OCI-LY7 (cell line): ENCODE measurements at regions not wholly inside any gene's neighbourhood (a gene's known extent, or its start where the extent isn't known, plus 50 kb on each side); places are given as distances from the start of the nearest gene placed in this dataset.

Experiments
- BruUV-seq: library from RNA; stranded (reverse); fragments of 400-500 nt; replicated peaks from 2 replicates; lab custom pipeline; 2021; lab: Mats Ljungman, UMichigan
- CTCF ChIA-PET: fragments of 300-600 bp; sonication (Branson Sonifier 250); formaldehyde crosslinking; loops from one replicate; lab custom pipeline; 2022; ENCODE audit warnings: antibody characterized with exemption; ENCODE audit not compliant: unreplicated experiment; lab: Charles Lee
- POLR2A ChIA-PET: fragments of 300-600 bp; sonication (Branson Sonifier 250); formaldehyde crosslinking; loops from one replicate; lab custom pipeline; 2022; ENCODE audit warnings: antibody characterized with exemption; lab: Charles Lee
- DNase-seq: peaks from one replicate; pipeline ENCODE4 v3.0.0-alpha.2; 2015; ENCODE audit warnings: low spot score
- H2AFZ ChIP-seq: fragments of 200-600 bp; sonication (generic), shearing (Covaris generic); 2 replicates; pipeline ENCODE4 v1.6.1; 2014; ENCODE audit warnings: mild to moderate bottlenecking, antibody characterized with exemption, low read length, moderate library complexity
- H3K27ac ChIP-seq: fragments of 200-600 bp; sonication (generic); 2 replicates; pipeline ENCODE4 v1.5.1; 2014; ENCODE audit warnings: mixed run types, low read depth, mild to moderate bottlenecking, moderate library complexity, low read length, inconsistent platforms; ENCODE audit not compliant: poor library complexity, severe bottlenecking
- H3K36me3 ChIP-seq: fragments of 200-600 bp; sonication (generic); 2 replicates; pipeline ENCODE4 v1.6.1; 2014; ENCODE audit warnings: mild to moderate bottlenecking, antibody characterized with exemption, low read length, moderate library complexity, mixed read lengths; ENCODE audit not compliant: insufficient read depth
- H3K4me1 ChIP-seq: fragments of 200-600 bp; sonication (generic); 2 replicates; pipeline ENCODE4 v1.5.1; 2014; ENCODE audit warnings: mild to moderate bottlenecking, low read length; ENCODE audit not compliant: insufficient read depth, poor library complexity, severe bottlenecking
- H3K4me2 ChIP-seq: fragments of 200-600 bp; sonication (generic); 2 replicates; pipeline ENCODE4 v1.6.1; 2014; ENCODE audit warnings: mild to moderate bottlenecking, low read length
- H3K4me3 ChIP-seq: fragments of 200-600 bp; sonication (generic); 2 replicates; pipeline ENCODE4 v1.5.1; 2014; ENCODE audit warnings: mild to moderate bottlenecking, low read depth, low read length; ENCODE audit not compliant: poor library complexity, severe bottlenecking
- H3K79me2 ChIP-seq: fragments of 200-600 bp; sonication (generic); 2 replicates; pipeline ENCODE4 v1.6.1; 2016; ENCODE audit warnings: low read depth, mild to moderate bottlenecking, low read length, moderate library complexity, mixed read lengths; ENCODE audit not compliant: insufficient read depth
- H3K9me2 ChIP-seq: fragments of 200-600 bp; sonication (generic); 2 replicates; pipeline ENCODE4 v1.6.1; 2016; ENCODE audit warnings: mild to moderate bottlenecking, low read length, mixed read lengths; ENCODE audit not compliant: insufficient read depth
- H3K9me3 ChIP-seq: fragments of 200-600 bp; sonication (generic); 2 replicates; pipeline ENCODE4 v1.6.1; 2014; ENCODE audit warnings: mild to moderate bottlenecking, mixed run types, low read length, mixed read lengths
- H4K20me1 ChIP-seq: fragments of 200-600 bp; sonication (generic); 2 replicates; pipeline ENCODE4 v1.6.1; 2014; ENCODE audit warnings: mild to moderate bottlenecking, antibody characterized with exemption, low read length, moderate library complexity, mixed read lengths; ENCODE audit not compliant: insufficient read depth
- CTCF ChIP-seq: fragments of 200-600 bp; sonication (generic); conservative IDR thresholded peaks from 2 replicates; pipeline ENCODE4 v1.5.1; 2014; ENCODE audit warnings: mild to moderate bottlenecking, antibody characterized with exemption, low read length, moderate library complexity, mixed read lengths
- EZH2phosphoT487 ChIP-seq: fragments of 200-600 bp; sonication (generic); IDR thresholded peaks from 2 replicates; pipeline ENCODE4 v1.6.1; 2018; ENCODE audit warnings: low read depth, borderline replicate concordance, mild to moderate bottlenecking, mixed run types, antibody characterized with exemption, low read length, moderate library complexity, mixed read lengths
- intact Hi-C: fragments of 100-400 bp; cut with micrococcal nuclease; formaldehyde crosslinking; loops from one replicate; pipeline ENCODE4 v1.10.0; 2022; ENCODE audit not compliant: unreplicated experiment

- BruUV-seq = no TSS peak
- no peak for DNase-seq
- CTCF ChIA-PET = no interaction called here
- Histone ChIP-seq H3K9me2 (no peaks in the 10 kb centered on the region), H3K9me3 (no peaks in the 10 kb centered on the region), H3K4me2 (no peak overlapping the region), H3K36me3 (no peaks in the 10 kb centered on the region), H3K27ac (no peak overlapping the region), H3K4me3 (no peak overlapping the region), H3K4me1 (peaks cover 33% of the 10 kb centered on the region), H2AFZ (no peak overlapping the region), H3K79me2 (no peaks in the 10 kb centered on the region), H4K20me1 (no peaks in the 10 kb centered on the region)
- POLR2A ChIA-PET = no interaction called here
- intact Hi-C loops = no loop called here
- TF ChIP-seq CTCF = no peak
- TF ChIP-seq EZH2phosphoT487 = no peak
Measured at GRCh38 chrX:148193759-148194158, 212.6 kb downstream of the FMR1NB start.

- TF ChIP-seq CTCF (no peak), EZH2phosphoT487 (no peak)
- H3K4me2 ChIP-seq = no peak overlapping the region
- H3K4me3 ChIP-seq = no peak overlapping the region
- no peaks in the 10 kb centered on the region for H3K79me2 ChIP-seq
- no peaks in the 10 kb centered on the region for H3K36me3 ChIP-seq
- no TSS peak for BruUV-seq
- ChIA-PET CTCF (no interaction called here), POLR2A (interaction anchor here (1.1 to 1.5 kb wide), 2 partner anchors 11 to 12 kb away, joined by 3 read pairs; no protein-coding TSS in a partner anchor)
- no peaks in the 10 kb centered on the region for H3K9me2 ChIP-seq
- H4K20me1 ChIP-seq = no peaks in the 10 kb centered on the region
- DNase-seq = no peak
- H3K9me3 ChIP-seq = no peaks in the 10 kb centered on the region
- H2AFZ ChIP-seq = no peak overlapping the region; the same call in 1 of the 2 replicates
- H3K27ac ChIP-seq = no peak overlapping the region
- intact Hi-C loops = no loop called here
- H3K4me1 ChIP-seq = peaks cover 9% of the 10 kb centered on the region
Measured at GRCh38 chrX:148203531-148203930, 222.4 kb downstream of the FMR1NB start.

- ChIA-PET CTCF (no interaction called here), POLR2A (interaction anchor here (1.5 kb wide), 1 partner anchor 12 kb away, joined by 3 read pairs; no protein-coding TSS in a partner anchor)
- no peak for TF ChIP-seq CTCF
- TF ChIP-seq EZH2phosphoT487 = no peak
- peak overlapping the region; percentile 29 for H3K4me3 ChIP-seq
- no peak overlapping the region for H3K27ac ChIP-seq
- intact Hi-C loops = no loop called here
- peak overlapping the region; percentile 26; the same call in 1 of the 2 replicates for H3K4me2 ChIP-seq
- no peaks in the 10 kb centered on the region for H4K20me1 ChIP-seq
- H3K9me3 ChIP-seq = no peaks in the 10 kb centered on the region
- no peaks in the 10 kb centered on the region for H3K36me3 ChIP-seq
- H2AFZ ChIP-seq = peak overlapping the region; percentile 51
- peak; percentile 18 for DNase-seq
- no TSS peak for BruUV-seq
- no peaks in the 10 kb centered on the region for H3K79me2 ChIP-seq
- H3K9me2 ChIP-seq = no peaks in the 10 kb centered on the region
- H3K4me1 ChIP-seq = peaks cover 9% of the 10 kb centered on the region
Measured at GRCh38 chrX:148204195-148204594, 223.1 kb downstream of the FMR1NB start.
